ENCODE measurements at regions not wholly inside any gene's neighbourhood (a gene's known extent, or its start where the extent isn't known, plus 50 kb on each side); places are given as distances from the start of the nearest gene placed in this dataset.

DNA sequence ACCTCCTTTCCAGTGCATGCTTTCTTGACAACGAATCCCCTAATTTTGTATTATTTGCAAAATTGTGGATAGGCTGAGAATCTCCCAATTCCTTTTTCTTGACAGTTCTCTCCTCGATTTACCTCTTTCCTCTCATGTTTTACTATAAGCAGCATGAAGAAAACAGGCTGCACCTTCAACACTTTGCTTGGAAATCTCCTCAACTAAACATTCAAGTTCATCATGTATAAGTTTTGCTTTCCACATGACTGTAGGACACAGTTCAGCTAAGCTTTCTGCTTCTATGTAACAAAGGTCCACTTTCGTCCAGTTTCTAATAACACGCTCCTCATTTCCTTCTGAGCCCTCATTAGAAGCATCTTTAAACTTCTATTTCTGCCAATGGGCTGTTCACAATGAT lies 199.0 kb upstream of the NLRP1 start:
- TF ChIP-seq, protein P1, sequence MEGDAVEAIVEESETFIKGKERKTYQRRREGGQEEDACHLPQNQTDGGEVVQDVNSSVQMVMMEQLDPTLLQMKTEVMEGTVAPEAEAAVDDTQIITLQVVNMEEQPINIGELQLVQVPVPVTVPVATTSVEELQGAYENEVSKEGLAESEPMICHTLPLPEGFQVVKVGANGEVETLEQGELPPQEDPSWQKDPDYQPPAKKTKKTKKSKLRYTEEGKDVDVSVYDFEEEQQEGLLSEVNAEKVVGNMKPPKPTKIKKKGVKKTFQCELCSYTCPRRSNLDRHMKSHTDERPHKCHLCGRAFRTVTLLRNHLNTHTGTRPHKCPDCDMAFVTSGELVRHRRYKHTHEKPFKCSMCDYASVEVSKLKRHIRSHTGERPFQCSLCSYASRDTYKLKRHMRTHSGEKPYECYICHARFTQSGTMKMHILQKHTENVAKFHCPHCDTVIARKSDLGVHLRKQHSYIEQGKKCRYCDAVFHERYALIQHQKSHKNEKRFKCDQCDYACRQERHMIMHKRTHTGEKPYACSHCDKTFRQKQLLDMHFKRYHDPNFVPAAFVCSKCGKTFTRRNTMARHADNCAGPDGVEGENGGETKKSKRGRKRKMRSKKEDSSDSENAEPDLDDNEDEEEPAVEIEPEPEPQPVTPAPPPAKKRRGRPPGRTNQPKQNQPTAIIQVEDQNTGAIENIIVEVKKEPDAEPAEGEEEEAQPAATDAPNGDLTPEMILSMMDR (IDR thresholded peaks at IDR 0.05; ENCODE audit: low read depth, low read length, missing input control) = no peak
- TF ChIP-seq JUND (IDR thresholded peaks at IDR 0.05) = no peak
- TF ChIP-seq TAF1 (conservative IDR thresholded peaks at IDR 0.05) = no peak
- TF ChIP-seq, protein P2, sequence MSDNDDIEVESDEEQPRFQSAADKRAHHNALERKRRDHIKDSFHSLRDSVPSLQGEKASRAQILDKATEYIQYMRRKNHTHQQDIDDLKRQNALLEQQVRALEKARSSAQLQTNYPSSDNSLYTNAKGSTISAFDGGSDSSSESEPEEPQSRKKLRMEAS (IDR thresholded peaks at IDR 0.05) = no peak
- no peak for TF ChIP-seq SP1 (IDR thresholded peaks at IDR 0.05)
- no peak for TF ChIP-seq EGR1 (IDR thresholded peaks at IDR 0.05; ENCODE audit: low read depth in 2 of 2)
- TF ChIP-seq RAD21 (IDR thresholded peaks at IDR 0.05) = no peak
- no peak for TF ChIP-seq NR2F2 (IDR thresholded peaks at IDR 0.05)
- TF ChIP-seq, protein P3, sequence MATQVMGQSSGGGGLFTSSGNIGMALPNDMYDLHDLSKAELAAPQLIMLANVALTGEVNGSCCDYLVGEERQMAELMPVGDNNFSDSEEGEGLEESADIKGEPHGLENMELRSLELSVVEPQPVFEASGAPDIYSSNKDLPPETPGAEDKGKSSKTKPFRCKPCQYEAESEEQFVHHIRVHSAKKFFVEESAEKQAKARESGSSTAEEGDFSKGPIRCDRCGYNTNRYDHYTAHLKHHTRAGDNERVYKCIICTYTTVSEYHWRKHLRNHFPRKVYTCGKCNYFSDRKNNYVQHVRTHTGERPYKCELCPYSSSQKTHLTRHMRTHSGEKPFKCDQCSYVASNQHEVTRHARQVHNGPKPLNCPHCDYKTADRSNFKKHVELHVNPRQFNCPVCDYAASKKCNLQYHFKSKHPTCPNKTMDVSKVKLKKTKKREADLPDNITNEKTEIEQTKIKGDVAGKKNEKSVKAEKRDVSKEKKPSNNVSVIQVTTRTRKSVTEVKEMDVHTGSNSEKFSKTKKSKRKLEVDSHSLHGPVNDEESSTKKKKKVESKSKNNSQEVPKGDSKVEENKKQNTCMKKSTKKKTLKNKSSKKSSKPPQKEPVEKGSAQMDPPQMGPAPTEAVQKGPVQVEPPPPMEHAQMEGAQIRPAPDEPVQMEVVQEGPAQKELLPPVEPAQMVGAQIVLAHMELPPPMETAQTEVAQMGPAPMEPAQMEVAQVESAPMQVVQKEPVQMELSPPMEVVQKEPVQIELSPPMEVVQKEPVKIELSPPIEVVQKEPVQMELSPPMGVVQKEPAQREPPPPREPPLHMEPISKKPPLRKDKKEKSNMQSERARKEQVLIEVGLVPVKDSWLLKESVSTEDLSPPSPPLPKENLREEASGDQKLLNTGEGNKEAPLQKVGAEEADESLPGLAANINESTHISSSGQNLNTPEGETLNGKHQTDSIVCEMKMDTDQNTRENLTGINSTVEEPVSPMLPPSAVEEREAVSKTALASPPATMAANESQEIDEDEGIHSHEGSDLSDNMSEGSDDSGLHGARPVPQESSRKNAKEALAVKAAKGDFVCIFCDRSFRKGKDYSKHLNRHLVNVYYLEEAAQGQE (IDR thresholded peaks at IDR 0.05) = no peak
- no peak for TF ChIP-seq FOXA1 (IDR thresholded peaks at IDR 0.05)
- TF ChIP-seq YY1 (IDR thresholded peaks at IDR 0.05) = no peak
